ENCODE measurements at regions not wholly inside any gene's neighbourhood (a gene's known extent, or its start where the extent isn't known, plus 50 kb on each side); places are given as distances from the start of the nearest gene placed in this dataset.

DNA sequence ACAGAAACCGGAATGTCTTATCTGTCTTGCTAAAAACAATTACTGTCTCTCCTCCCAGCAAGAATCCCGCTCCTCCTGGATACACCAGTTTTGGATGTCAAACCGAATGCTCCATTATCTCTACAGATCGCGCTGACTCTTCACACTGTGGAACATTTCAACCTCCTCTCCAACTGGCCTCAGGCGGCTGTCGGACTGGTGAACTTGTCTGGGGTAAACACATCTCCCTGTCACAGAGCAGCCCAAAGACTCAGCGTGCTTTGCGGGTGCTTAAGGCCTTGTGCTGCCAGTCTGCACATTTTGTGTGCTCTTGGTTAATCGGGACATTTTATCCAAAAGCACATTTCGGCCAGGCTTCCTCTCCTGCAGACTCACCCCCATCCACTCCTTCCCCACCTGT, 173.1 kb downstream of the ICOS start:
- no peak for DNase-seq (ENCODE audit: low read depth)

DNA sequence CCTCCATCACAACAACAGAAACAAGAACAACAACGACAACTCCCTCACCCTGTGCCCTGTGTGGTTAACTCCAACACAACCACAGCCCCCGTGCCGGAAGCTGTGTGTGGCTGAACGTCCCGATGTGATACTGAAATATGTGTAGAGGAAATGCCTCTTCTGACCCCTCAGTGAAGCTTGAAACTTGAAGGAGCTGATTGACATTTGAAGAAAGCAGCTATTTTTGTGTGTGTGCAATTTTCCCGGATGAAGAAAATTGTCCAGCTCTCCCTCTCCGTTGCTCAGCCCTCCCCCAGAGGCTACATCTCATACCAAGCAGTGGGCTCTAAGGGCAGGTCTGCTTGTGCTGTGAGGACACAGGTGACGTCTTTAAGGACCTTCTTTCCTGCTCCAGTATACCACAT, 173.8 kb downstream of the ICOS start:
- DNase-seq (ENCODE audit: low read depth) = no peak

DNA sequence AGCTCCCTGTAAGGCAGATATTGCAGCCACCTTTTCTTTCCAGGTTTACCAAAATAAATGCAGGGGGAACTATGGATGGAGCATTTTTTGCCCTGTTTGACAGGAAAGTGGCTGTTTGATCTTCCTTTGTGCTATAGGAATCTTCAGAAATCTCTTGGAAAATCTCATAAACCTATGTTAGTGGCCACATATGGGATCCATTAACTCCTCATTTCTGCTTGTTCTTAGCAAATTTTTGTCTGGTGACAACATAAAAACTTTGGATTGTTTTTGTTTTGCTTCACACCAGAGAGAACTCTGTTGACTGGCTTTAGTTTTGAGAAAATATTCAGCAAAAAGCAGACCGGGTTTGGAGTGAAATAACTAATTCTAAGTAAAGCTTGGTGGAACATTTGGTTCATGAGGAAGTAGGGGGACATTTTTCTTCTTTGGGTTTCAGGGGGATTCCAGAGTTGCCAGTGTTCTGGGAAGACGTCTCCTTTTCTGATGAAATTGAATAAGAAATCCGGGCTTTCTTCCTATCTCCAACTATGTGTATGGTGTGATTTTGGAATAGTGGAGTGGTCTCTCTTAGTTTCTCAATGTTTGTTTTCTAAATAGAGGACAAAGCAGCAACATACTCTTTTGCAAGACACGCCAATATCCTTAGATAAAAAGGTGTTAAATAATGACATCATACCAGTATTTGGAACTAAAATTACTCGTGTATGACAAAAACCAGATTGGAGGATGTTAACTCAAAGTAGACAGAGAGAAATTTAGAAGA, 174.4 kb downstream of the ICOS start:
- DNase-seq (ENCODE audit: low read depth) = no peak

DNA sequence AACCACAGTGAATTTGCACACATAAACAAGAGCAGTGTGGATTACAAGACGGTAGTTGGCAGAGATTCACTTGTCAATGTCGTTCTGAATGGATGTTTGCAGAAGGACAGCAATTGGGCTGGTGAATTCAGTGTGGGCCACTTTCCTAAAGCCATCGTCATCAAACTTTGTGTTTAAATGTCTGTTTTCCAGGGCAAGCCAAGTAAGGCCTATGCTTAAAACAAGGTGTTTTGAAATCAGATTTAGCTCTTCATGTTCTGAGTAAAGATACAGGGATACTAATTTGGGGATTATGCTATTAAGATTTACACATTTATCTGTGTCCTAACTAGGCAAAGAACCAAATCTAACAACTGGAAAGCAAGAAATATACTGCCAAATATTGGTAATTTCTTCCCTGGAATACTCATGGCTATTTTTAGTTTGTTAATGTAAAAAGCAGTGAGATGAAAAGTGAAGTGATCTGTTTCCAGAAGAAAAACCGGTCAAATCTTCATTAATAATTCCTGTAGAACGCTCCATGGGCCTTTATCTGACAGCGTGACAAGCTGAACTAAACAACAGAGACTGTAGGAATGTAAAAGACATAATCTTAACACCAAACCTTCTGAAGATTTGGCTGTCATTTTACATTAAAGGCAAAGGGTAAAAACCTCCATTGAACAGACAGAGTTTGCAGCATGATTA, 175.7 kb downstream of the ICOS start:
- DNase-seq (ENCODE audit: low read depth) = no peak

DNA sequence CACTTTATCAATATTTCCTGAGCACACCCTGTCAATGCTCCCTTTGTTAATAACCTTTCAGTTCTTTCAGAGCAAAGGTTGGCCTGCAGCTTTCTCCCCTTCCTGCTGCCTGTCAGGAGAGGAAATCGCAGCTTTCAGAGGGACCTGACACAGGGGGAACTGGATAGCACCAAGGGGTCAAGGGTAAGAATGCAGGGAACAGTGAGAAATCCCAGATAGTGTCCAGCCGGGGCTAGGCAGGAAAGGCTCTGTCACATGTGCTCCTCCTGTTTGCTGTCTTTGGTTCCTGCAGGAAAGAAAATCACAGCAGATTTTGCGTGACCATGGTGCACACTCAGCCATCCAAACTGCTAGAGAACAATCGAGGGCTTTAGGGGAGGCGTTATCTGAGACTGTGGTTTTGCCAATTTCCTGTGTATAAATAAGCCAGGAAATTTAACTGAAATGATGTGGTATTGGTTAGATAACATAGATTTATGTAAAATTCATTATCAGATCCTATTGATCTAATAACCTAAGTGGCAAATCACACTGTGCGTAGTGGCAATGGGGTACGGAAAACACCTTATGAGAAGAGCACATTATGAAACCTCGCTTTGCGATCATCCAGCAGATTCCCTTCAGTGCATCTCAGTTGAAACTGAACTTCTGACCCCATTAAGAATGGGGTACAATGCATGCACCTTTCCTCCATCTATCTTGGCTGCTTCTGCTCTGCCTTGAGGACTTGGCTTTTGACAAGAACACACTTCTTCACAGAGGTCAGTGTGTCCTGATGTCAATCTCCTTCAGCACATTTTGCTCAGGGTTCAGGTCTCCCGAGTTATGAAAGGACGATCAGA, 178.0 kb downstream of the ICOS start:
- no peak for DNase-seq (ENCODE audit: low read depth)

DNA sequence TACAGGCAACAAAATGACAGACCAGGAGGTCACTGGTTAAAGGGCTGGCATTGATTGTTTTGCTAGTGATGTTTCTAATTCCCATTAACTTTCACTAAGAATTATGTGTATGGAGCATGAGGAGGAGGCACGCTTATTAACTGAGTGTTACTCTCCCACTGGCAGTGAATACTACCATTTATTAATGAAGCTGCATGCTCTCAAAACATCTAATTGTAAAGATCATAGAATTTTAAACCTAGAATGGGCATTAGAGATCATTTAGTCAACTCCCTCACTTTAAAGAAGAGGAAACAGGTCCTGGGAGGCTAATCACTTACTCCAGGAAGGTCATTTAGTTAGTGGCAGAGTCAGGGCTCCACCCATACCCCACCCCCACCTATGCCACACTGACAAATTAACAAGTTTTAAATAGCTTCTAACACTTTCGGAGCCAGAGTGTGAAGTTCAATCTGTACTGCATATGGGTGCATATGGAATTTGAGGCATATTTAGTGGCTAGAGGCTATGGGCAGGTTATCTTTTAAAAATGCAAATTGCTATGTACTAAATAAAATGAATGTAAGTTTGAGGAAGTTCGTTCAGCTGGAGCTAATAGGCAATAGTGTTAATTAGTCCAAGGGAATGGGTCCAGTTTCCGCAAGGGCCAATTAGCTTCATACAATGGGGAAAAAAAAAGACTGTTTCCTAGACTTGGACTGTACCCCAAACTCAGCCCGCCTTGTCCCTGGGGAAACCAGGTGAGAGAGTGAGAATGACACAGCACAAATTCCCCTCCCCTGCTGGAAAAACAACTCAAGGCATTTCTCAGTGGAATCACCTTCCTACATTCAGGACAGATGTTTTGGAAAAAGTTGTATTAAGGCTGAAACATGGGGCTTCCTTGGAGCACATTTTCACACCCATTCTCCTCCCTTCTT, 178.8 kb downstream of the ICOS start:
- DNase-seq (ENCODE audit: low read depth) = no peak

DNA sequence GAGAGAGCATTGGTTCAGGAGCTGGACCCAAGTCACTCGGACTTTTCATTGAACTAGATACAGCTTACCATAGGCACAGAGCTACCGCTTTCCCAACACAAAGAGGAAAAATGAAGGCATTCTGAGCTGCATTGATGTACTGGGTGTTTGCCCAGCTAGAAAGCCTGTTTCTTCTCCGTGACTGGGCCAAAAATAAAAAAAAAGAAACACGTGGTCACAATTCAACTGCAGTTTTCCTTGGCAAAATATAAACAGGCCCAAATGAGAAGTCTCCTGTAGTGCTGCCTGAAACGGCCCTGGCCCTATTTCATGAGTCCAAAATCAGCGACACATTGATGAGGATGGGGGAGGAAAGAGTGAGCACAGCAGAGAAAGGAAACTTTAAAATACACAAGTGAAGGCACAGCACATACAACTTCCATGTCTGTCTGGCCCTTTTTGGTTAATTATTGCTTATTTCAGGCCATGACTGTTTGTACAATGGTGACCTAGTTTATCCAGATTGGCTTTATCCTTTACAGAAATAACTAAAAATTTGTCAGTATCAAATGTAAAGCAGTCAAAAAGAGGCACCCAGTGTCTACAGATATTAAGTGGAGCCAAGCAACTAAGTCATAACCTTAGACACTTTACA, 179.7 kb downstream of the ICOS start:
- no peak for DNase-seq (ENCODE audit: low read depth)

DNA sequence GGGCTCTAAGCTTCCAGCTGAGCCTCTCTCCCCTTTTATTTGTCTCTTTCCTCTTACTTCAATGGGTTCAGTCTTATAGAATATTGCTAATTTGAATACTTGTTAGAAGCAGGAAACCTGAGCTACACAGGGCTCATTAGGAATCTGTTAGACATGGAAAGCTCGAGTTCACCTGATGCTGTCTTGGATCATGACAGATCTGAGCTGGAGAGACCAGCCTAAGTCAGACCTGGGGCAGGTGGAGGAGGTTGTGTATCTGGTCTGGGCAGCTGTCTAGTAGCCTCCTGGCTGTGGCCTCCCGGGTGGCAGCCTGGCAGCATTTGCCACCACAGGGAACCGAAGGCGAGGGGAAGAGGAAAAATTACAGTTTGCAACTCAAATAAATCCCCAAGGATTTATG, 185.9 kb downstream of the ICOS start:
- DNase-seq (ENCODE audit: low read depth) = no peak

DNA sequence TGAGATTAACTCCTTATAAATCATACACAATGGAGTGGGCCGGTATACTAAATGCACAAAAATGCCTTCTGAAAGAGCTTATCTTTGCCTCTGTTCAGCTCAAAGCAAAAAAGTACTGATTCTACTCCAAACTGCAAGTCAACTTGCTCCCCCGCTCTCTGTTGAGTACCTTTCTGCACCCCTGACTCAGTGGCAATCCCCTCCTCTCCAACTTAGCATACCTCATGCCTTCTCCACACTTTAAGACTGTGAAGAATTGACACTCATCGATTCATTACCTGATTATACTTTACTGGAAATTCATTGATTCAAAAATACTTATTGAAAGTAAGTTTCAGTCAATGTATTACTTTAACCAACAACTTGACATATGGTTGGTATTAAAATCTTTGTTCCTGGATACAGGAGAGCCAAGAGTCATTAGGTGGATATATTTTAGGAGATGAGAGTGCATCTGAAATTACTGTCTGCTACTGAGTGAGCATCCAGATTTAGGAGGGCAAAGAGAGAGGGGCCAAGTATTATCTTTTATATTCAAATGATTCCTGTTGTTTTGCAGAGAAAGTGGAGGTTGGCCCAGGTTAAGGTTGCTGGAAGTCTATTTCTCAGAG, 187.7 kb downstream of the ICOS start:
- DNase-seq (ENCODE audit: low read depth) = no peak

DNA sequence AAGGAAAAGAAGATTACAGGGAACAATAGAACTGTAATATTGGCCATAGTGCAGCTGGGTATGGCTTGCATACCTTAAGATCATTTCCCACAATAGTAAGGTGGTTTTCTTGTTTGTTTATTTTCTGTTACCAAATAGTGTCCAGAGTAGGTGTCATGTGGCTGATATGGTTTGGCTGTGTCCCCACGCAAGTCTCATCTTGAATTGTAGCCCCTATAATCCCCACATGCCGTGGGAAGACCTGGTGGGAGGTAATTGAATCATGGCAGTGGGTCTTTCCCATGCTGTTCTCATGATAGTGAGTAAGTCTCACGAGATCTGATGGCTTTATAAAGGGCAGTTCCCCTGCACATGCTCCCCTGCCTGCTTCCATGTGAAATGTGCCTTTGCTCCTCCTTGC, 190.1 kb downstream of the ICOS start:
- no peak for DNase-seq (ENCODE audit: low read depth)

DNA sequence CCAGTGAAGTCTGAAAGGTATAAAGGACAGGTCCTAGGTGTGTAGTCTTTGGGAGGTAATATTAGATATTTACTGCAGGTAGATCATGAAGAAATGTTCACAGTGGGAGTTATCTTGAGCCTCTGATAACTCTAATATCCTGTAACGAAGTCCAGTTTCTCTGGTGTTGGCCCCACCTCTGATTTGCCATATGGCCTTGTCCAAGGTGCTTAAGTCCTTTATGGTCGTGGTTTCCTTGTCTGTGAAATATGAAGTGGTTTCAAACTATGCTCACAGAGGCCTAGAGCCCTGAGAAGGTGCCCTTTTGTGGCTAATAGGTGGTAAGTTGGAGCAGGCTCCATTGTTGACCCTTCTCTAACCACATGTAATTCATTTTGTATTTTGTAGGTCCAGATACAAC, 190.7 kb downstream of the ICOS start:
- no peak for DNase-seq (ENCODE audit: low read depth)

DNA sequence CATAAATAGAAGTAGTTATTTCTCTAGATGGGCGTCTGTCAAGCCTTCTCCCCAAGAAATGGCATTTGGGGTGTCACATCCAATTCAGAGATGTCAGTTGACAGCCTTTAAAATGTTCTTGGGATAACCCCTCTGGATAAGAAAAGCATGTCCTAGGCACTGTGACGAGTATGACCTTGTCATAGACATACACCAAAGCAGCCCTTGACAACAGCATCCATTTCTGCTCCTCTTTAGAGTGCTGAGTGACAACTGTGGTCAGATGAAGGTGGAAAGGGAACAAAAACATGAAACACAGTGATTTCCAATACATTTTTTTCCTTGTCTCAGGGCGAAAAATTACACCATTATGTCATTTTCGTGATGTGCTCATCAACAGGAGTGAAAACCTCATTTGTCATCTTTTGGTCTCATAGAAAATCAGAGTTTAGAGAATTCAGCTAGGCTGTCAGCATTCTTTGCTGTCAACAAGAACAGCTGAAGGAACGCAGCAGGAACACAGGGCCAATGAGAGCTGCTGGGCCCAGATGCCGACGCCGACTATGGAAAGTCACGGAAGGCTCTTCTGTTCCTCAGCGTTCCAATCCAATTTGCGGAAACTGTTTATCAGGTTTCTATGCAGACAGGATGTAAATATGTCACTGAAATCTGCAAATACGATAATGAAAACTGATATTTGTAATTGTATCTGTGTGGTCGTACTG, 193.2 kb downstream of the ICOS start:
- DNase-seq (ENCODE audit: low read depth) = no peak

DNA sequence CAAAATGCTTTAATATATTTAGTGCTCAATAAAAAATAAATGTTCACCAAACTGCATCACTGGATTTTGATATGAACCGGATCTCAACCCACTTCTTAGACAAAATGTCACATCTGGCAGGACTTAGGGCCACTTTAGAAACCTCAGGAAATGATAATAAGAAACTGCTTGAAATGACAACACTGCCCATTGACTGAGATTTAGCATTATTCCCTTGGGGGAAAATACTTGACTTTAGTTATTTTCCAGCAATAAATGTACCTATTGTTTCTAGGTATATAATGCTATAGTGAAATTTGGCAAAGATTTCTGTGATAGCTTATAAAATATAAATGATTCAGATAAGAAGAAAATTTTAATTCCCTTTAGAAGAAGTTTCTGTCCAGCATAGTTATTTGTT, 195.1 kb downstream of the ICOS start:
- DNase-seq (ENCODE audit: low read depth) = no peak

DNA sequence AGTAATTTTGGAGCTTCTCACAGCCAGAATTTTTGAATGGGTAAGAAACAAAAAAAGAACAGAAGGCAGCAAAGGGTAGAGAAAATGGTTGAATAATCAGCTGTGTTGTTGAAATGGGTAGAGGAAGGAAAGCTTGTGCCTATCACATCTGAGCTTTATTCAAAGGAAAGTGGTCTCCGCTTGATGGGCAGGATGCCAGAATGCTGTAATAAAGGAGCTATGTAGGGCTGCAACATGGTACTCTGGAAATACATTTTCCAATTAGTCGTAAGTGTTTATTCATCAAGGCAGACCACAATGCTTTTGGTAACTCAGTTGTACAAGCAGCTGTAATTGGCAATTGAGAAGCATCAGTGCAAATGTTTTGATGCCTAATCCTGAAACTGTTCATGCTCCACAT, 196.9 kb downstream of the ICOS start:
- no peak for DNase-seq (ENCODE audit: low read depth)

DNA sequence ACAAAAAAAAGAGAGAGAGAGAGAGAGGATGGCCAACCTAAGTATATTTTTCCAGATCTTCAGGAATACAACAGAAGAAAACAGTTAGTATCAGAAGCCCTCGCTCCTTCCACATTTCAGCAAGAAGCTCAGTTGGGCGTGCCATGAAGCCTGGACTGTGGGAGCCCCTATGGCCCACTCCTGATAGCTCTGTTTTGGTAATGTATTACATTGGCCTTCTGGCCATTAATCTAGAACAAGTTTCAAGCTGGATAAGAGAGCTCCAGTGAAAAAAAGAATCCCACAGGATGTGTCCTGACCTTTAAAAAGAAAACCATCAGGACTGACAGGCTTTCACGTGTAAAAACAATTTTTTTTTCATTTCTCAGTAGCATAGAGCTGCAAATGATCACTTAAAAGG, 197.9 kb downstream of the ICOS start:
- no peak for DNase-seq (ENCODE audit: low read depth)

DNA sequence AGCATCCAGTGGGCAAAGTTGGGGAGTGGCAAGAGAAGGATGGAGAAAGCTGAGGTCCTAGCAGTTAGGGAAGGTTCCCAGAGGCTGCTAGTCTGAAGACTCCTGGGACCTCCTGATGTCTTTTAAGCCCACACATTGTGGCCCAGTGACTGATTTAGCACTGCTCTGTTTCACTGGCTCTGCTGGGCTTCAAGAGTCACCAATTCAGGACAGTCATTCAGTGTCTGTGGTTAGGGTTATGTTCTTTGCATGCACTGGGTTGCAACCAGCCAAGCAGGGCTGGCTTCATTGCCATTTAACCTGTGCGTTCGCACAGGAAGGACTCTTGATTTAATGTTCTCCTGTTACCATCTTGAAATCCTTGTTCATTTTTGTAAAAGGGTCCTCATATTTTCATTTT, 199.2 kb downstream of the ICOS start:
- DNase-seq (ENCODE audit: low read depth) = no peak

DNA sequence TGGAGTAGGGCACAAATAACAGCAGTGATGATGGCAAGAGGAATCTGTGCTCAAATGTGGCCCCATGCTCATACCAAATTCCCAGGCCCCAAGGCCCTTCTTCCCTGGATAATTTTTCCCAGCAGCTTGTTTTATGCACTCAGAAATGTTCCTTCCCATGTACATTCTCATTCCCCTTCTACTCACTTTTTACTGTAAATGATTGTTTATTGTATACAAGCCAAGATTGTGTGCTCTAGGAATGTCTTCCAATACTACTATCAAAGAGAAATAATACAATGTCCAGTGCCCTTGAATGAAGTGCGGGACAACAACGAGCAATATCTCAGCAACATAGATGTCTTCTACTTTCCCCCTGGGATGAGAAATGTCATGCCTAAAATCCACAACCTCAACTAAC, 201.6 kb downstream of the ICOS start:
- no peak for DNase-seq (ENCODE audit: low read depth)

DNA sequence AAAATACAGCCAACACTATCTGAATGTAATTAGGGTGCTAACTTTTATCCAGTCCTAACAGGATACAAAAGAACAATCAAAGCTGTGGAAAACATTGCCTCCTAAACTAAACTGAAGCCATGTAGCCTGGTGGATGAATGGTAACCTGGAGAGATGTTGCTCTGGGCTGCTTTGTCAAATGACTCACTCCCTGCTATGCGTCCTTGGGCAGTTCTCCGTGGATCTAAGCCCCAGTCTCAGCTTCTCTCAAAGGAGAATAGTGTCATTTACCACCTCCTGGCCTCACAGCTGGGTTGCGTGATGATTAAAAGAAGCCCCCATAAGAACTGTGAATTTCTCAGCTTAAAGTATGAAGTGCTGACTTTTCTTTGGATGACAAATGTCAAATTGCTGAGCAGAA, 203.7 kb downstream of the ICOS start:
- no peak for DNase-seq (ENCODE audit: low read depth)

DNA sequence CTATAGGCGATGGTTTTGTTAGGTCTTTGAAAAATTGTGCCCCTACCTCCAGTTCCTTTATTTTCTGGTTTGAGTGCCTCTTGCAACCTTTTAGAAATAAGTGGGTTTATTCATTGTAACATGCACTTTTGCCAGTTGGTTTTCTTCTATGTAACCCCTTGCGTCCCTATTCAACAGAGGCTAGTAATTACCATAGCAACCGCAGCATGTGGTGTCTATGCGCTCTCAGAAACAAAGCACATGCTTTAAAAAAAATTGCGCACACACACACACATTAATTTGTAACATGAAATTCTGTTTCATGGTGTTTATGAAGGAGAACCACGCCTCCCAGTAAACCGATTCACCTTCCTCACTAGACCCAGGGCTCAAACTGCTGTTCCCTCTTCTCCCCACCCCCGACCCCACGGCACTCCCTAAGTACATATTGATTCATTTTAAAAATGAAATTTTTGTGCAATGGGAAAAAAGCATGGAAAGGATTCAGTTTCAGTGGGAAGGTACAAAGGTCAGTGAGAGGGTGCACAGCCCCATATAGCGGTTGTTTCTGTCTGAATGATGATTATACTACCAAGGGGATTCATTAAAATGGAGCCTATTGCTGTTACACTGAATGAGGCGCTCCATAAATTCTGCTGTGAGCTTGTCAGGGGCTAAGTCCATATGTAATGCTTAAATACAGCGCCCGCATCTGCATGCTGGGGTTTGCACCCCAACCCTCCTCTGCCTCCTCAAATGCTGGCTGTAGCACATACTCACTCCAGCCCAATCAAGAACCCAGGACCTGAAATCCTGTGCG, 206.9 kb downstream of the ICOS start:
- no peak for DNase-seq (ENCODE audit: low read depth)

DNA sequence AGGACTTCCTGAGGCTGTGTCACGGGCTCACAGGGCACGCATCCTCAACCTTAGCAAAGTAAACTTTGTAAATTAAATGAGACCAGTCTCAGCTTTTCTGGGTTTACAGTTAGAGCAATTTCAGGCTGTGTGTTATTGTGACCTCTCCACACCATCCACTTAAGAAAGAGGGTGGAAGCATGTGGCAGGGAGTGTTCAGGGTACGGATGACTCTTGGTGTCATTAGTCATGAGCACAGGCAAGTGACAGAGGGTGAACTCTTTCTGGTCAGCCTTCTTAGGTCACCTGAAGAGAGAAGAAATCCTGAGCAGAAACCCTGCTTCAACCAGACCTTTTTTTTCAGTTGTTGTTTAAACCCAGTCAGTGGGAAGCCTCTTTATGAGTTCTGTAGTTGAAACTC, 207.9 kb downstream of the ICOS start:
- DNase-seq (ENCODE audit: low read depth) = no peak
